Right lobe of liver (tissue), 6 donors: ENCODE measurements at regions not wholly inside any gene's neighbourhood (a gene's known extent, or its start where the extent isn't known, plus 50 kb on each side); places are given as distances from the start of the nearest gene placed in this dataset.

ENCODE experiments used
- ATAC-seq, 4 donors: fragments of 200-7000 bp; cut with Tn5 transposase; one replicate each; pipeline ENCODE4 v1.9.1; 2020; ENCODE audit warnings: mild to moderate bottlenecking in 4 of 4, moderate library complexity in 4 of 4
- DNase-seq, 3 donors: peaks; one replicate each; pipeline ENCODE4 v3.0.0-alpha.2; 2020
- H3K27ac ChIP-seq, 3 donors: fragments of 200-600 bp; one replicate each; pipeline ENCODE4 v1.8.0; 2022
- H3K27me3 ChIP-seq, 2 donors: fragments of 200-600 bp; one replicate each; pipeline ENCODE4 v1.8.0; 2022
- H3K36me3 ChIP-seq, 4 donors: fragments of 200-600 bp; sonication (generic) in 1 of 4; one replicate each; pipeline versions ENCODE4 v1.5.1 to v1.8.0; 2017 to 2022; ENCODE audit warnings: control low read depth in 1 of 4
- H3K4me1 ChIP-seq, 4 donors: fragments of 200-600 bp; sonication (generic) in 1 of 4; one replicate each; pipeline versions ENCODE4 v1.5.1 to v1.8.0; 2017 to 2022; ENCODE audit warnings: control low read depth in 1 of 4
- H3K4me3 ChIP-seq, 3 donors: fragments of 200-600 bp; one replicate each; pipeline ENCODE4 v1.8.0; 2022
- H3K9me3 ChIP-seq, 4 donors: fragments of 200-600 bp; sonication (generic) in 1 of 4; one replicate each; pipeline versions ENCODE4 v1.5.1 to v1.8.0; 2017 to 2022; ENCODE audit warnings: control low read depth in 1 of 4
- POLR2A ChIP-seq: fragments of 450-650 bp; IDR thresholded peaks from one replicate; pipeline ENCODE4 v1.6.1; 2017; ENCODE audit warnings: antibody characterized with exemption, mild to moderate bottlenecking
- WGBS: methylation state at CpG from one replicate; pipeline ENCODE4 v1.1.6; 2018; ENCODE audit warnings: low coverage, low lambda C conversion rate; ENCODE audit not compliant: insufficient coverage; ENCODE audit errors: missing lambda C conversion rate; 5-methylcytosine and 5-hydroxymethylcytosine counted together
- intact Hi-C, 2 donors: fragments of 100-400 bp; cut with DNase I; formaldehyde crosslinking; loops; one replicate each; pipeline versions ENCODE4 v1.11.2 to v1.14.1; 2022
- TF ChIP-seq, protein P1 (sequence below), 4 donors: fragments of 200-600 bp in 3 of 4; fragments of 450-650 bp in 1 of 4; IDR thresholded peaks; one replicate each; pipeline versions ENCODE4 v1.5.1 to v1.8.0; 2016 to 2022; ENCODE audit warnings: antibody characterized with exemption in 4 of 4, mild to moderate bottlenecking in 2 of 4
- donor health status: DM: no; HTN: yes; CAD: no.
- donor health status: DM: no; HTN: no; CAD: no.
- donor health status: DM: no; HTN: no; CAD: no.
- donor health status: DM: no; HTN: yes; CAD: no.
- donor health status: DM: no; HTN: yes; CAD: no.

DNA sequence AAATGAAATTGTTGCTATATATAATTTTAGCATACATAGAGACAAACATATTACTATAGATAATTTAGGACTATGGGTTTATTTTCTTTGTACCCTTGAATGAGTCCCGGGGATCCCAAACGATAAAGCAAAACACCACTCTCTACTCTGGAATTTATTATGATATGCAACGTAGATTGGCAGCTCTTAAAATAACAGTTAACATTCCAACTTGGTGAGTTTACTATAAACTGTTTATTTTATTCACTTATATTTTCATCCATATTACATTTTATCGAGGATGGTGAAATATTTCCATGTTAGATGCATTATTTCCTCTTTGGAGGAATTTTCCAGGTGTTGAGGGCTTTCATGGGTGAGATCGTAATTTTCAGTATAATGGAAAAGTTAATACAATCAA lies 138.7 kb upstream of the DGKB start:
- no peaks in the 10 kb centered on the region for H3K36me3 ChIP-seq
- WGBS, result 69% methylated on average over 5 of the region's 5 CpGs
- H3K4me3 ChIP-seq, result no peak overlapping the region
- no peak overlapping the region for H3K27ac ChIP-seq
- no peak for ATAC-seq
- no peaks in the 10 kb centered on the region for H3K4me1 ChIP-seq
- intact Hi-C loops, result no loop called here
- no peak for DNase-seq
- TF ChIP-seq POLR2A, result no peak
- TF ChIP-seq, protein P1, sequence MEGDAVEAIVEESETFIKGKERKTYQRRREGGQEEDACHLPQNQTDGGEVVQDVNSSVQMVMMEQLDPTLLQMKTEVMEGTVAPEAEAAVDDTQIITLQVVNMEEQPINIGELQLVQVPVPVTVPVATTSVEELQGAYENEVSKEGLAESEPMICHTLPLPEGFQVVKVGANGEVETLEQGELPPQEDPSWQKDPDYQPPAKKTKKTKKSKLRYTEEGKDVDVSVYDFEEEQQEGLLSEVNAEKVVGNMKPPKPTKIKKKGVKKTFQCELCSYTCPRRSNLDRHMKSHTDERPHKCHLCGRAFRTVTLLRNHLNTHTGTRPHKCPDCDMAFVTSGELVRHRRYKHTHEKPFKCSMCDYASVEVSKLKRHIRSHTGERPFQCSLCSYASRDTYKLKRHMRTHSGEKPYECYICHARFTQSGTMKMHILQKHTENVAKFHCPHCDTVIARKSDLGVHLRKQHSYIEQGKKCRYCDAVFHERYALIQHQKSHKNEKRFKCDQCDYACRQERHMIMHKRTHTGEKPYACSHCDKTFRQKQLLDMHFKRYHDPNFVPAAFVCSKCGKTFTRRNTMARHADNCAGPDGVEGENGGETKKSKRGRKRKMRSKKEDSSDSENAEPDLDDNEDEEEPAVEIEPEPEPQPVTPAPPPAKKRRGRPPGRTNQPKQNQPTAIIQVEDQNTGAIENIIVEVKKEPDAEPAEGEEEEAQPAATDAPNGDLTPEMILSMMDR (IDR thresholded peaks at IDR 0.05), result no peak
- no peaks in the 10 kb centered on the region for H3K27me3 ChIP-seq
- H3K9me3 ChIP-seq, result no peaks in the 10 kb centered on the region

DNA sequence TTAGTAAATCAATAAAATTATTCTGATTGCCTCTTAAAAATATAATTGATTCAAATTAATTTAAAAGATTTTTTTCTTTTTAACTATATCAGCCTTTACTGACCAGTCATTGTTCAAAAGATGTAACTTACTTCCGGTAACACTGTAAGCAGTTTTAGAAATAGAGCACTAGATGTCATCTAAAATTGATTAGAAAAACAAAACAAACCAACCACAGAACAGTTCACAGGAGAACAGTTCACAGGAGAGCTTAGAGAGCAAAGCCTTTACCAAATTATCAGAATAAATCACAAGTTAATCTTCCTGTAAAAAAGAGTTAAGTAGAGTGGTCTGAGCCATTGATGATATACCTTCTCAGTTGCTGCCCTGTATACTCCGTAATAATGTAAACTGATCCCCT lies 133.3 kb upstream of the DGKB start:
- H3K27ac ChIP-seq, result no peak overlapping the region
- ATAC-seq (peak in 3 of 4 donors; percentile 34 to 85 (median 59)), DNase-seq (no peak)
- H3K9me3 ChIP-seq, result no peaks in the 10 kb centered on the region
- no peaks in the 10 kb centered on the region for H3K27me3 ChIP-seq
- TF ChIP-seq, protein P1 (IDR thresholded peaks at IDR 0.05), result no peak
- no peak for TF ChIP-seq POLR2A
- no peaks in the 10 kb centered on the region for H3K36me3 ChIP-seq
- 50% methylated on average over 2 of the region's 2 CpGs for WGBS
- H3K4me3 ChIP-seq, result no peak overlapping the region
- intact Hi-C loops, result no loop called here
- no peaks in the 10 kb centered on the region for H3K4me1 ChIP-seq

DNA sequence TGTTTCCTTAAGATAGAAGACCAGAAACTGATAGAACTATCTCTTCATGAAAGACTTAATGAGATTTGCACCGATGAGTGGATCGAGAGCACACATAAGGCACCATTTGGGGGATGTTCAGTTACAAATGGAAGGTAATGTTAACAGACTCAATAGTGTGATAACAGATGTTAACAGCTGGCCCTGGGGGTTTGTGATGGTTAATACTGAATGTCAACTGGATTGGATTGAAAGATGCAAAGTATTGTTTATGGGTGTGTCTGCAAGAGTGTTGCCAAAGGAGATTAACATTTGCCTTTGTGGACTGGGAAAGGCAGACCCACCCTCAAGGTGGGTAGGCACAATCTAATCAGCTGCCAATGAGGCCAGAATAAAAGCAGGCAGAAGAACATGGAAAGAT lies 130.5 kb upstream of the DGKB start:
- ATAC-seq, result no peak
- H3K36me3 ChIP-seq, result no peaks in the 10 kb centered on the region
- DNase-seq, result no peak
- no peak overlapping the region for H3K27ac ChIP-seq
- intact Hi-C loops, result no loop called here
- H3K4me3 ChIP-seq, result no peak overlapping the region
- no peaks in the 10 kb centered on the region for H3K27me3 ChIP-seq
- 86% methylated on average over 2 of the region's 2 CpGs for WGBS
- TF ChIP-seq, protein P1 (IDR thresholded peaks at IDR 0.05), result no peak
- TF ChIP-seq POLR2A, result no peak
- H3K4me1 ChIP-seq, result no peaks in the 10 kb centered on the region
- H3K9me3 ChIP-seq, result no peaks in the 10 kb centered on the region

DNA sequence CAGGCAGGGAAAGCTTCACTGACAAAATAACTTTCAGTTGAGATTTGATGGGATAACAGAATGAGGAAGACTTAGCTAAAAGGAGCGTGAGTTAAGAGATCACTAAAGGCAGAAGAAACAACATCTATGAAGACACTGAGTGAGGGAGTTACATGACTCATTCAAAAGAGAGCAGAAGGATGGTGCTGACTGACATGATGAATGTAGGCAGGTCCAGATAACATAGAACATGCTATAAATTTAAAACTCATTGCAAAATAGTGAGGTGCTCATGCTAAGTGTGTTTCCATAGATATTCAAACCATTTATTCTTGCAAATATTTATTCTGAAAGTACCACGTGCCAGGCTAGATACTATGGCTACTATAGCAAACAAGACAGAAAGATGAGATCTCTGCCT lies 116.4 kb upstream of the DGKB start:
- no peak overlapping the region for H3K4me3 ChIP-seq
- DNase-seq (no peak), ATAC-seq (no peak)
- no peaks in the 10 kb centered on the region for H3K27me3 ChIP-seq
- 28% methylated on average over 2 of the region's 2 CpGs for WGBS
- TF ChIP-seq POLR2A, result no peak
- TF ChIP-seq, protein P1 (IDR thresholded peaks at IDR 0.05), result no peak
- no peaks in the 10 kb centered on the region for H3K9me3 ChIP-seq
- H3K36me3 ChIP-seq, result no peaks in the 10 kb centered on the region
- no peak overlapping the region for H3K27ac ChIP-seq
- intact Hi-C loops, result no loop called here
- H3K4me1 ChIP-seq, result peaks cover 0 to 6% (median 0%) of the 10 kb centered on the region in 4 donors

DNA sequence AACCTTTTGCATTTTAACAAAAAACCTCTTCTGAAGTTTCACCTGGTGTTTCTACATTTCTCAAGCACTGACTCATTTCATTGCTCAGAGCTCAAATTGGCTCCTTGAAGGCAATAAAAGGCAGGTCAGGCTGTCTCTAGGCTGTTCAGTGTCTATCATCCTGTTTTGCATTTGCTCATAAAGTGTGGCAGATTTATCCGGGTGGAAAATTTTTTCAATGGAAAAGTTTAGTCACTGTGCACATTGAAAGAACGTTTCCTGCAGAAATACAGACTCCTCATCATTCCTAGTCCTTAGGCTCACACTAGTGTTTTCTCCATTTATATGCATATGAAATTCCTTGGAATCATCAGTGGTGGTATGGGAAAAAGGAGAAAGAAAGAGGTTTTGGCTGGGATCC lies 114.2 kb upstream of the DGKB start:
- Histone ChIP-seq H3K27me3 (no peaks in the 10 kb centered on the region), H3K36me3 (no peaks in the 10 kb centered on the region), H3K4me3 (no peak overlapping the region), H3K9me3 (no peaks in the 10 kb centered on the region), H3K27ac (no peak overlapping the region), H3K4me1 (peaks cover 0 to 6% (median 0%) of the 10 kb centered on the region in 4 donors)
- WGBS, result 75% methylated on average over 2 of the region's 2 CpGs
- ATAC-seq (no peak), DNase-seq (no peak)
- intact Hi-C loops, result no loop called here
- TF ChIP-seq, protein P1 (IDR thresholded peaks at IDR 0.05), result no peak
